ENCODE measurements at regions not wholly inside any gene's neighbourhood (a gene's known extent, or its start where the extent isn't known, plus 50 kb on each side); places are given as distances from the start of the nearest gene placed in this dataset.
"Not testable (repeated sequence)": the region's sequence is repeated elsewhere in the genome, so short reads cannot be mapped to it uniquely, and the experiment has no call there.

- WGBS, 2 donors, result 41 to 78% methylated on average over 2 of the region's 2 CpGs
Measured at GRCh38 chr2:145748927-145749326, 1229.0 kb upstream of the ZEB2 start.

DNA sequence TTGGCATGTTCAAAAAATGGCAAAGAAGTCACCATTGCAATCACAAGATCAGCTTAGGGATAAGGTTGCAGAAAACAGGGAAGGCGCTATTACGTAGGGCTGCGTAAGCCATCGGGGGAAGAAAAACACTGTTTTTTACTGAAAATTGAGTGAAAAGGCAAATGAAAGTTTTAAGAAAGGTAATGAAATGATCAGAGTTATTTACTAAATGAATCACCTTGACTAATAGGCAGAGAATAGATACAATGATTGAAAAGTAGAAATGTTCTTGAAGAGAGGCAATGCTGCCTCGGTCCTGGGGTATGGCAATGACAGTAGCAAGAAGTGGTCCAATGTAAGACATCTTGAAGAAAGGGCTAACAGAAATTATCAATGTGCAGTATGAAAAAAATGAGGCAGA is 1227.8 kb upstream of the ZEB2 start:
- Histone ChIP-seq H3K36me3 (no peaks in the 10 kb centered on the region), H3K27ac (no peak overlapping the region), H3K4me3 (no peak overlapping the region), H3K27me3 (no peaks in the 10 kb centered on the region), H3K9me3 (no peaks in the 10 kb centered on the region), H3K4me1 (peaks cover 0 to 4% (median 0%) of the 10 kb centered on the region in 4 donors)
- WGBS, 2 donors, result 92 to 94% methylated on average over 5 of the region's 5 CpGs
- intact Hi-C loops (cut with DNase I), result no loop called here
- no peak for DNase-seq
- TF ChIP-seq EP300 (IDR thresholded peaks at IDR 0.05), result no peak
- TF ChIP-seq POLR2A (IDR thresholded peaks at IDR 0.05), result no peak
- no peak for TF ChIP-seq POLR2AphosphoS5 (IDR thresholded peaks at IDR 0.05)
- TF ChIP-seq, protein P1, sequence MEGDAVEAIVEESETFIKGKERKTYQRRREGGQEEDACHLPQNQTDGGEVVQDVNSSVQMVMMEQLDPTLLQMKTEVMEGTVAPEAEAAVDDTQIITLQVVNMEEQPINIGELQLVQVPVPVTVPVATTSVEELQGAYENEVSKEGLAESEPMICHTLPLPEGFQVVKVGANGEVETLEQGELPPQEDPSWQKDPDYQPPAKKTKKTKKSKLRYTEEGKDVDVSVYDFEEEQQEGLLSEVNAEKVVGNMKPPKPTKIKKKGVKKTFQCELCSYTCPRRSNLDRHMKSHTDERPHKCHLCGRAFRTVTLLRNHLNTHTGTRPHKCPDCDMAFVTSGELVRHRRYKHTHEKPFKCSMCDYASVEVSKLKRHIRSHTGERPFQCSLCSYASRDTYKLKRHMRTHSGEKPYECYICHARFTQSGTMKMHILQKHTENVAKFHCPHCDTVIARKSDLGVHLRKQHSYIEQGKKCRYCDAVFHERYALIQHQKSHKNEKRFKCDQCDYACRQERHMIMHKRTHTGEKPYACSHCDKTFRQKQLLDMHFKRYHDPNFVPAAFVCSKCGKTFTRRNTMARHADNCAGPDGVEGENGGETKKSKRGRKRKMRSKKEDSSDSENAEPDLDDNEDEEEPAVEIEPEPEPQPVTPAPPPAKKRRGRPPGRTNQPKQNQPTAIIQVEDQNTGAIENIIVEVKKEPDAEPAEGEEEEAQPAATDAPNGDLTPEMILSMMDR (IDR thresholded peaks at IDR 0.05), result no peak

More at GRCh38 chr2:145748927-145749326, 1229.0 kb upstream of the ZEB2 start:
- TF ChIP-seq, protein P1 (IDR thresholded peaks at IDR 0.05), result no peak
- no peak for TF ChIP-seq POLR2AphosphoS5 (IDR thresholded peaks at IDR 0.05)
- TF ChIP-seq EP300 (IDR thresholded peaks at IDR 0.05), result no peak
- no peak for TF ChIP-seq POLR2A (IDR thresholded peaks at IDR 0.05)
- no peaks in the 10 kb centered on the region for H3K9me3 ChIP-seq
- H3K27me3 ChIP-seq, result no peaks in the 10 kb centered on the region
- intact Hi-C loops (cut with DNase I), result no loop called here
- peaks cover 0 to 4% (median 0%) of the 10 kb centered on the region in 4 donors for H3K4me1 ChIP-seq
- H3K36me3 ChIP-seq, result no peaks in the 10 kb centered on the region
- no peak for DNase-seq
- H3K4me3 ChIP-seq, result no peak overlapping the region
- H3K27ac ChIP-seq, result no peak overlapping the region

- H3K4me3 ChIP-seq; H3K36me3 ChIP-seq; H3K4me1 ChIP-seq; H3K9me3 ChIP-seq; H3K27me3 ChIP-seq; intact Hi-C loops (cut with DNase I); H3K27ac ChIP-seq; DNase-seq: not testable (repeated sequence)
- WGBS, 2 donors, result 89 to 90% methylated on average over 4 of the region's 4 CpGs
Measured at GRCh38 chr2:145745387-145745721, 1225.4 kb upstream of the ZEB2 start.

GRCh38 chr2:145744541-145745386 is 1224.8 kb upstream of the ZEB2 start:
- intact Hi-C loops (cut with DNase I), result no loop called here
- H3K27ac ChIP-seq, result no peak overlapping the region

GRCh38 chr2:145743011-145743410 is 1223.1 kb upstream of the ZEB2 start:
- 72 to 89% methylated on average over 2 of the region's 2 CpGs for WGBS, 2 donors
- Histone ChIP-seq H3K4me1 (no peaks in the 10 kb centered on the region), H3K36me3 (no peaks in the 10 kb centered on the region), H3K9me3 (no peaks in the 10 kb centered on the region), H3K4me3 (no peak overlapping the region), H3K27me3 (no peaks in the 10 kb centered on the region), H3K27ac (no peak overlapping the region)
- intact Hi-C loops (cut with DNase I), result no loop called here
- TF ChIP-seq POLR2AphosphoS5 (IDR thresholded peaks at IDR 0.05) (no peak), EP300 (IDR thresholded peaks at IDR 0.05) (no peak), POLR2A (IDR thresholded peaks at IDR 0.05) (no peak)
- TF ChIP-seq, protein P1 (IDR thresholded peaks at IDR 0.05), result no peak
- DNase-seq, result no peak

More at GRCh38 chr2:145744541-145745386, 1224.8 kb upstream of the ZEB2 start:
- TF ChIP-seq POLR2AphosphoS5 (IDR thresholded peaks at IDR 0.05), result no peak
- no peak for TF ChIP-seq POLR2A (IDR thresholded peaks at IDR 0.05)
- TF ChIP-seq EP300 (IDR thresholded peaks at IDR 0.05), result no peak
- TF ChIP-seq, protein P1 (IDR thresholded peaks at IDR 0.05), result no peak
- DNase-seq, result no peak
- Histone ChIP-seq H3K4me3 (no peak overlapping the region), H3K36me3 (no peaks in the 10 kb centered on the region), H3K9me3 (no peaks in the 10 kb centered on the region), H3K27me3 (no peaks in the 10 kb centered on the region), H3K4me1 (no peaks in the 10 kb centered on the region)
- WGBS, 2 donors, result 71 to 77% methylated on average over 4 of the region's 4 CpGs

Measured in sigmoid colon (tissue), 6 donors.